HCT116 (cell line): ENCODE measurements at regions not wholly inside any gene's neighbourhood (a gene's known extent, or its start where the extent isn't known, plus 50 kb on each side); places are given as distances from the start of the nearest gene placed in this dataset.

Experiments
- CEBPB ChIP-seq: IDR thresholded peaks from 2 replicates; pipeline ENCODE4 v1.6.1; 2012; ENCODE audit warnings: low read depth
- CTCF ChIP-seq, 3 experiments: fragments of 200-600 bp in 1 of 3; sonication (generic) in 1 of 3; IDR thresholded peaks in 2 of 3; conservative IDR thresholded peaks in 1 of 3; 2 replicates each; pipeline ENCODE4 v1.5.1; 2012 to 2017; ENCODE audit warnings: low read depth in 2 of 3, low read length in 2 of 3, antibody characterized with exemption in 1 of 3, borderline replicate concordance in 1 of 3, control low read depth in 1 of 3, mild to moderate bottlenecking in 1 of 3, mixed read lengths in 1 of 3, mixed run types in 1 of 3, moderate library complexity in 1 of 3; ENCODE audit not compliant: insufficient read depth in 1 of 3
- EZH2 ChIP-seq: fragments of 200-600 bp; sonication (generic); IDR thresholded peaks from 2 replicates; pipeline ENCODE4 v1.6.1; 2017; ENCODE audit warnings: antibody characterized with exemption, mixed run types
- EZH2phosphoT487 ChIP-seq: fragments of 200-600 bp; IDR thresholded peaks from 2 replicates; pipeline ENCODE4 v1.6.1; 2018; ENCODE audit warnings: antibody characterized with exemption, borderline replicate concordance
- JUND ChIP-seq: IDR thresholded peaks from 2 replicates; pipeline ENCODE4 v1.6.1; 2012
- POLR2A ChIP-seq: IDR thresholded peaks from 2 replicates; pipeline ENCODE4 v1.7.0; 2011; ENCODE audit warnings: borderline replicate concordance; ENCODE audit not compliant: insufficient read depth, insufficient read length; ENCODE audit errors: extremely low read depth
- POLR2AphosphoS5 ChIP-seq: IDR thresholded peaks from 2 replicates; pipeline ENCODE4 v1.6.1; 2011; ENCODE audit warnings: mild to moderate bottlenecking, low read depth, low read length, moderate library complexity
- REST ChIP-seq: IDR thresholded peaks from 2 replicates; pipeline ENCODE4 v1.6.1; 2012; ENCODE audit warnings: low read depth
- SP1 ChIP-seq: IDR thresholded peaks from 2 replicates; pipeline ENCODE4 v1.6.1; 2012; ENCODE audit warnings: low read depth
- YY1 ChIP-seq: IDR thresholded peaks from 2 replicates; pipeline ENCODE4 v1.6.1; 2011; ENCODE audit warnings: low read length, low read depth, moderate library complexity, mild to moderate bottlenecking; ENCODE audit not compliant: insufficient replicate concordance; ENCODE audit errors: extremely low read depth
- ZFX ChIP-seq: fragments of 450-650 bp; IDR thresholded peaks from 2 replicates; pipeline ENCODE4 v1.6.1; 2017

GRCh38 chrX:16278927-16279326 is 111.6 kb downstream of the MAGEB17 start:
- TF ChIP-seq CTCF (IDR thresholded peaks at IDR 0.05 in 2 of 3, conservative IDR thresholded peaks at IDR 0.05 in 1 of 3; ENCODE audit: borderline replicate concordance in 1 of 3, insufficient read depth in 1 of 3, low read depth in 2 of 3, low read length in 2 of 3), result 0 out of 6 replicates have a peak, but pooled peaks of 1 of the 3 experiments have one; percentile 25
- TF ChIP-seq EZH2, result no peak
- TF ChIP-seq POLR2A, result no peak
- no peak for TF ChIP-seq CEBPB
- no peak for TF ChIP-seq JUND
- no peak for TF ChIP-seq SP1
- no peak for TF ChIP-seq POLR2AphosphoS5
- no peak for TF ChIP-seq ZFX
- TF ChIP-seq EZH2phosphoT487, result no peak
- TF ChIP-seq REST, result no peak
- no peak for TF ChIP-seq YY1
